ENCODE measurements at regions not wholly inside any gene's neighbourhood (a gene's known extent, or its start where the extent isn't known, plus 50 kb on each side); places are given as distances from the start of the nearest gene placed in this dataset.

DNA sequence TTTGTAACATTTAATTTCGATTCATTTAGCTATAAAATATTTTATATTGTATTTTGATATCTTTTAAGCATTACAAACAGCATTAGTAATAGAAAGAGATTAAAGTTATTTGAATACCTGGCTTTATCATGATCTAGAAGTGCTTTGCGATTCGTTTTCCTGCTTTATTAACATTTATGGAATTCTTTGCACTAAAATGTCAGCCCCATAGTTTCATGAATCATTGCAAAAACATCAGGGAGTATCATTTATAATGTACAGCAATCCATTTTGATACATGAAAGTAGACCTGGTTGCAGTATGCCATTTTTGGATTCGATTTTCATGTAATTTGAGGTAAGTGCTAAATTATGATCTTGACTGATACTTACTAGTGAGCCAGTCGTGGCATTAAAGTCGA, 108.0 kb upstream of the DPYD start:
- TF ChIP-seq SUZ12 (IDR thresholded peaks at IDR 0.05), result no peak
- TF ChIP-seq SP1 (IDR thresholded peaks at IDR 0.05), result no peak
- TF ChIP-seq CTBP1 (IDR thresholded peaks at IDR 0.05; ENCODE audit: borderline replicate concordance), result no peak
- no peak for TF ChIP-seq ELF4 (IDR thresholded peaks at IDR 0.05)
- no peak for TF ChIP-seq ARNT (IDR thresholded peaks at IDR 0.05)
- TF ChIP-seq LEF1 (IDR thresholded peaks at IDR 0.05; ENCODE audit: borderline replicate concordance), result no peak
- TF ChIP-seq BHLHE40 (IDR thresholded peaks at IDR 0.05; ENCODE audit: borderline replicate concordance), result no peak
- TF ChIP-seq HDGF (IDR thresholded peaks at IDR 0.05; ENCODE audit: borderline replicate concordance), result no peak
- TF ChIP-seq, protein P1, sequence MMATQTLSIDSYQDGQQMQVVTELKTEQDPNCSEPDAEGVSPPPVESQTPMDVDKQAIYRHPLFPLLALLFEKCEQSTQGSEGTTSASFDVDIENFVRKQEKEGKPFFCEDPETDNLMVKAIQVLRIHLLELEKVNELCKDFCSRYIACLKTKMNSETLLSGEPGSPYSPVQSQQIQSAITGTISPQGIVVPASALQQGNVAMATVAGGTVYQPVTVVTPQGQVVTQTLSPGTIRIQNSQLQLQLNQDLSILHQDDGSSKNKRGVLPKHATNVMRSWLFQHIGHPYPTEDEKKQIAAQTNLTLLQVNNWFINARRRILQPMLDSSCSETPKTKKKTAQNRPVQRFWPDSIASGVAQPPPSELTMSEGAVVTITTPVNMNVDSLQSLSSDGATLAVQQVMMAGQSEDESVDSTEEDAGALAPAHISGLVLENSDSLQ (IDR thresholded peaks at IDR 0.05), result no peak
- no peak for TF ChIP-seq FOXK2 (IDR thresholded peaks at IDR 0.05)
- TF ChIP-seq FOXA1 (IDR thresholded peaks at IDR 0.05), result no peak
- TF ChIP-seq L3MBTL2 (conservative IDR thresholded peaks at IDR 0.05), result no peak
- no peak for TF ChIP-seq NFRKB (IDR thresholded peaks at IDR 0.05)
- TF ChIP-seq FOXM1 (IDR thresholded peaks at IDR 0.05; ENCODE audit: borderline replicate concordance), result no peak
